Activated gamma-delta T cell treated with Interleukin-2 at 50 U/mL for 16 hours (primary cell): ENCODE measurements at regions not wholly inside any gene's neighbourhood (a gene's known extent, or its start where the extent isn't known, plus 50 kb on each side); places are given as distances from the start of the nearest gene placed in this dataset.

Experiments used
- DNase-seq: peaks from one replicate; pipeline ENCODE4 v3.0.0-alpha.2; 2020

GRCh38 chr6:150299873-150300485 lies 68.8 kb upstream of the IYD start:
- DNase-seq, result no peak

GRCh38 chr6:150301846-150302519 lies 66.8 kb upstream of the IYD start:
- DNase-seq, result no peak

- DNase-seq, result no peak
Measured at GRCh38 chr6:150302520-150303176, 66.2 kb upstream of the IYD start.

GRCh38 chr6:150303256-150303655 lies 65.6 kb upstream of the IYD start:
- no peak for DNase-seq

GRCh38 chr6:150304429-150304828 lies 64.4 kb upstream of the IYD start:
- DNase-seq, result no peak

GRCh38 chr6:150306290-150306689 lies 62.5 kb upstream of the IYD start:
- no peak for DNase-seq

- DNase-seq, result no peak
Measured at GRCh38 chr6:150307520-150307919, 61.3 kb upstream of the IYD start.

- DNase-seq, result no peak
Measured at GRCh38 chr6:150308812-150309645, 59.8 kb upstream of the IYD start.

GRCh38 chr6:150310539-150310938 lies 58.3 kb upstream of the IYD start:
- peak; percentile 24 for DNase-seq

GRCh38 chr6:150311149-150311944 lies 57.5 kb upstream of the IYD start:
- DNase-seq, result peak; percentile 59

GRCh38 chr6:150312395-150312794 lies 56.4 kb upstream of the IYD start:
- DNase-seq, result no peak

- no peak for DNase-seq
Measured at GRCh38 chr6:150312844-150313584, 55.8 kb upstream of the IYD start.

- DNase-seq, result no peak
Measured at GRCh38 chr6:150313781-150314180, 55.0 kb upstream of the IYD start.

GRCh38 chr6:150314230-150315188 lies 54.3 kb upstream of the IYD start:
- DNase-seq, result no peak

- DNase-seq, result no peak
Measured at GRCh38 chr6:150315626-150316025, 53.2 kb upstream of the IYD start.

GRCh38 chr6:150316936-150317335 lies 51.9 kb upstream of the IYD start:
- DNase-seq, result no peak
